Activated T-cell treated with anti-CD3 and anti-CD28 coated beads, Interleukin-2, amount 50 U/mL, for 1 hour (primary cell): ENCODE measurements at regions not wholly inside any gene's neighbourhood (a gene's known extent, or its start where the extent isn't known, plus 50 kb on each side); places are given as distances from the start of the nearest gene placed in this dataset.

Experiments used
- DNase-seq: peaks from one replicate; pipeline ENCODE4 v3.0.0-alpha.2; 2020

- no peak for DNase-seq
Measured at GRCh38 chr19:31960474-31960873, 384.9 kb upstream of the ZNF507 start.

GRCh38 chr19:31961191-31961590 lies 384.2 kb upstream of the ZNF507 start:
- no peak for DNase-seq

- DNase-seq, result no peak
Measured at GRCh38 chr19:31961667-31962066, 383.7 kb upstream of the ZNF507 start.

GRCh38 chr19:31962561-31962996 lies 382.8 kb upstream of the ZNF507 start:
- DNase-seq, result no peak

- DNase-seq, result no peak
Measured at GRCh38 chr19:31963746-31964145, 381.7 kb upstream of the ZNF507 start.

GRCh38 chr19:31969016-31969415 lies 376.4 kb upstream of the ZNF507 start:
- no peak for DNase-seq

- DNase-seq, result no peak
Measured at GRCh38 chr19:31970027-31970461, 375.4 kb upstream of the ZNF507 start.

- no peak for DNase-seq
Measured at GRCh38 chr19:31974290-31974689, 371.1 kb upstream of the ZNF507 start.

- DNase-seq, result no peak
Measured at GRCh38 chr19:31974941-31975340, 370.5 kb upstream of the ZNF507 start.

- no peak for DNase-seq
Measured at GRCh38 chr19:31975461-31975860, 369.9 kb upstream of the ZNF507 start.

GRCh38 chr19:31976775-31977536 lies 368.5 kb upstream of the ZNF507 start:
- DNase-seq, result no peak

- DNase-seq, result no peak
Measured at GRCh38 chr19:31979362-31979761, 366.0 kb upstream of the ZNF507 start.

- no peak for DNase-seq
Measured at GRCh38 chr19:31979949-31980670, 365.3 kb upstream of the ZNF507 start.

- DNase-seq, result no peak
Measured at GRCh38 chr19:31980796-31981195, 364.6 kb upstream of the ZNF507 start.

- DNase-seq, result no peak
Measured at GRCh38 chr19:31981545-31981944, 363.9 kb upstream of the ZNF507 start.

GRCh38 chr19:31983647-31984046 lies 361.8 kb upstream of the ZNF507 start:
- no peak for DNase-seq

GRCh38 chr19:31985001-31985605 lies 360.3 kb upstream of the ZNF507 start:
- DNase-seq, result no peak

- no peak for DNase-seq
Measured at GRCh38 chr19:31986951-31987350, 358.5 kb upstream of the ZNF507 start.

GRCh38 chr19:31988256-31988655 lies 357.2 kb upstream of the ZNF507 start:
- DNase-seq, result no peak

GRCh38 chr19:31991984-31992655 lies 353.3 kb upstream of the ZNF507 start:
- DNase-seq, result no peak

- no peak for DNase-seq
Measured at GRCh38 chr19:31992750-31993149, 352.7 kb upstream of the ZNF507 start.

GRCh38 chr19:31995546-31995945 lies 349.9 kb upstream of the ZNF507 start:
- DNase-seq, result no peak

- DNase-seq, result no peak
Measured at GRCh38 chr19:32010071-32010470, 335.3 kb upstream of the ZNF507 start.
